HepG2 (cell line): ENCODE measurements at regions not wholly inside any gene's neighbourhood (a gene's known extent, or its start where the extent isn't known, plus 50 kb on each side); places are given as distances from the start of the nearest gene placed in this dataset.

Source experiments
- ATAC-seq: fragments of 200-7000 bp; cut with Tn5 transposase; 3 replicates; pipeline ENCODE4 v1.9.1; 2020; ENCODE audit warnings: mild to moderate bottlenecking, moderate library complexity
- BruUV-seq: library from RNA; stranded (reverse); fragments of 400-500 nt; replicated peaks from 2 replicates; lab custom pipeline; 2021; lab: Mats Ljungman, UMichigan
- CTCF ChIA-PET: fragments of 300-600 bp; formaldehyde crosslinking; extraction: SDS; loops from one replicate; lab custom pipeline; 2021; ENCODE audit warnings: low total read pairs, inconsistent platforms, low intra/inter-chr PET ratio; lab: Yijun Ruan, JAX
- POLR2A ChIA-PET: fragments of 350-600 bp; sonication (Branson Sonifier 250); formaldehyde crosslinking; loops from one replicate; lab custom pipeline; 2020; ENCODE audit warnings: antibody characterized with exemption, inconsistent platforms; lab: Yijun Ruan, JAX
- DNase-seq: peaks from one replicate; pipeline ENCODE4 v3.0.0-alpha.2; 2015; ENCODE audit warnings: low spot score
- FAIRE-seq: peaks from 3 replicates; lab custom pipeline; 2011; peaks lifted over from hg19 to GRCh38; lab: Jason Lieb, UNC
- H2AFZ ChIP-seq: one replicate; pipeline ENCODE4 v1.6.1; 2011; ENCODE audit warnings: low read length, inconsistent platforms
- H3K27ac ChIP-seq: fragments of 300-600 bp; 3 replicates; pipeline ENCODE4 v1.8.0; 2011; ENCODE audit warnings: mixed run types, mild to moderate bottlenecking, mixed read lengths, low read length, inconsistent platforms; ENCODE audit not compliant: insufficient read depth; ENCODE audit errors: extremely low read length
- H3K27me3 ChIP-seq, 2 experiments: fragments of 200-600 bp in 1 of 2; 2 replicates in 1 of 2; 3 replicates in 1 of 2; pipeline versions ENCODE4 v1.6.0 to v1.8.0; 2011; ENCODE audit warnings: low read length in 2 of 2, mild to moderate bottlenecking in 2 of 2, moderate library complexity in 2 of 2, inconsistent platforms in 1 of 2; ENCODE audit not compliant: insufficient read depth in 2 of 2, control insufficient read depth in 1 of 2
- H3K36me3 ChIP-seq, 2 experiments: fragments of 200-600 bp in 1 of 2; replicated peaks in 1 of 2; 2 replicates in 1 of 2; 3 replicates in 1 of 2; pipeline versions ENCODE4 v1.5.1 to v1.8.0; 2011; ENCODE audit warnings: low read length in 2 of 2, inconsistent platforms in 1 of 2; ENCODE audit not compliant: insufficient read depth in 2 of 2, control insufficient read depth in 1 of 2
- H3K4me1 ChIP-seq: 2 replicates; pipeline ENCODE4 v1.5.1; 2012; ENCODE audit warnings: low read length, inconsistent platforms; ENCODE audit not compliant: insufficient read depth
- H3K4me2 ChIP-seq: 2 replicates; pipeline ENCODE4 v1.6.0; 2011; ENCODE audit warnings: low read depth, low read length, inconsistent platforms
- H3K4me3 ChIP-seq, 3 experiments: fragments of 200-600 bp in 1 of 3; sonication (generic), shearing (Covaris generic) in 1 of 3; replicated peaks in 1 of 3; 2 replicates each; pipeline ENCODE4 v1.5.1; 2011 to 2016; ENCODE audit warnings: low read length in 3 of 3, inconsistent platforms in 2 of 3, low read depth in 2 of 3, mild to moderate bottlenecking in 2 of 3, control low read depth in 1 of 3, mixed read lengths in 1 of 3; ENCODE audit not compliant: insufficient read depth in 1 of 3
- H3K79me2 ChIP-seq: one replicate; pipeline ENCODE4 v1.6.1; 2011; ENCODE audit warnings: low read length, inconsistent platforms; ENCODE audit not compliant: insufficient read depth
- H3K9ac ChIP-seq: 2 replicates; pipeline ENCODE4 v1.6.0; 2011; ENCODE audit warnings: mild to moderate bottlenecking, low read depth, low read length, inconsistent platforms; ENCODE audit not compliant: insufficient read depth
- H3K9me3 ChIP-seq: 2 replicates; pipeline ENCODE4 v1.5.1; 2012; ENCODE audit warnings: mild to moderate bottlenecking, low read length
- H4K20me1 ChIP-seq: 2 replicates; pipeline ENCODE4 v1.6.0; 2011; ENCODE audit warnings: inconsistent platforms, mild to moderate bottlenecking, low read length, moderate library complexity; ENCODE audit not compliant: insufficient read depth
- GTF3A ChIP-seq: sonication (generic); formaldehyde crosslinking; conservative IDR thresholded peaks from 2 replicates; pipeline ENCODE4 v1.4.0; 2020; ENCODE audit warnings: mild to moderate bottlenecking, missing genetic modification reagents
- HOXA7 ChIP-seq: sonication (generic); formaldehyde crosslinking; IDR thresholded peaks from 2 replicates; pipeline ENCODE4 v1.8.1; 2022; ENCODE audit warnings: mild to moderate bottlenecking, missing genetic modification reagents, moderate library complexity
- IRX3 ChIP-seq: sonication (generic); formaldehyde crosslinking; IDR thresholded peaks from 2 replicates; pipeline ENCODE4 v1.8.1; 2023; ENCODE audit warnings: mild to moderate bottlenecking, low read depth, missing genetic modification reagents, borderline replicate concordance
- MEF2D ChIP-seq: sonication (generic); formaldehyde crosslinking; IDR thresholded peaks from 2 replicates; pipeline ENCODE4 v1.5.1; 2020; ENCODE audit warnings: mild to moderate bottlenecking, missing genetic modification reagents
- ONECUT2 ChIP-seq: sonication (generic); formaldehyde crosslinking; IDR thresholded peaks from 2 replicates; pipeline ENCODE4 v1.4.0; 2020; ENCODE audit warnings: missing genetic modification reagents
- PAX8 ChIP-seq: sonication (generic); formaldehyde crosslinking; IDR thresholded peaks from 2 replicates; pipeline ENCODE4 v1.8.0; 2022; ENCODE audit warnings: mild to moderate bottlenecking, missing genetic modification reagents, borderline replicate concordance
- SKI ChIP-seq: fragments of 450-650 bp; IDR thresholded peaks from one replicate; pipeline ENCODE4 v1.6.1; 2018; ENCODE audit warnings: mild to moderate bottlenecking; ENCODE audit not compliant: partially characterized antibody
- SRY ChIP-seq: sonication (generic); formaldehyde crosslinking; IDR thresholded peaks from 2 replicates; pipeline ENCODE4 v1.8.0; 2022; ENCODE audit warnings: mild to moderate bottlenecking, missing genetic modification reagents
- TEAD2 ChIP-seq: sonication (generic); formaldehyde crosslinking; IDR thresholded peaks from 2 replicates; pipeline ENCODE4 v1.9.0; 2021; ENCODE audit warnings: missing genetic modification reagents
- TEF ChIP-seq: sonication (generic); formaldehyde crosslinking; IDR thresholded peaks from 2 replicates; pipeline ENCODE4 v1.5.0; 2020; ENCODE audit warnings: missing genetic modification reagents
- TRIM24 ChIP-seq: sonication (generic); formaldehyde crosslinking; IDR thresholded peaks from 2 replicates; pipeline ENCODE4 v1.8.0; 2022; ENCODE audit warnings: mild to moderate bottlenecking, missing genetic modification reagents
- ZFP37 ChIP-seq: sonication (generic); formaldehyde crosslinking; IDR thresholded peaks from 2 replicates; pipeline ENCODE4 v1.4.0; 2020; ENCODE audit warnings: missing genetic modification reagents, borderline replicate concordance
- ZKSCAN5 ChIP-seq: sonication (generic); formaldehyde crosslinking; IDR thresholded peaks from 2 replicates; pipeline ENCODE4 v1.5.1; 2020; ENCODE audit warnings: mild to moderate bottlenecking, missing genetic modification reagents
- ZNF33A ChIP-seq: sonication (generic); formaldehyde crosslinking; IDR thresholded peaks from 2 replicates; pipeline ENCODE4 v1.5.1; 2020; ENCODE audit warnings: missing genetic modification reagents, mild to moderate bottlenecking, moderate library complexity, borderline replicate concordance
- ZNF33B ChIP-seq: sonication (generic); formaldehyde crosslinking; IDR thresholded peaks from 2 replicates; pipeline ENCODE4 v1.5.1; 2020; ENCODE audit warnings: mild to moderate bottlenecking, missing genetic modification reagents
- ZNF383 ChIP-seq: sonication (generic); formaldehyde crosslinking; IDR thresholded peaks from 2 replicates; pipeline ENCODE4 v1.4.0; 2020; ENCODE audit warnings: missing genetic modification reagents, mild to moderate bottlenecking, borderline replicate concordance
- ZNF407 ChIP-seq: sonication (generic); formaldehyde crosslinking; IDR thresholded peaks from one replicate; pipeline ENCODE4 v1.5.1; 2020; ENCODE audit warnings: mild to moderate bottlenecking, missing genetic modification reagents; ENCODE audit errors: not compliant biosample characterization
- WGBS: methylation state at CpG from one replicate; pipeline ENCODE4 v1.1.6; 2017; ENCODE audit warnings: low lambda C conversion rate; 5-methylcytosine and 5-hydroxymethylcytosine counted together
- in situ Hi-C: cut with HindIII; loops from 2 replicates; pipeline ENCODE4 v1.10.0; 2017; ENCODE audit warnings: low pct_unique_long_range_greater_than_20kb; ENCODE audit not compliant: extremely low pct_ligation_motif_present
- intact Hi-C: fragments of 100-400 bp; cut with micrococcal nuclease; formaldehyde crosslinking; loops from one replicate; pipeline ENCODE4 v1.10.0; 2022; ENCODE audit not compliant: unreplicated experiment
- TF ChIP-seq, protein P1 (sequence below): sonication (generic); formaldehyde crosslinking; IDR thresholded peaks from 2 replicates; pipeline ENCODE4 v1.5.0; 2020; ENCODE audit warnings: missing genetic modification reagents, mild to moderate bottlenecking, borderline replicate concordance

DNA sequence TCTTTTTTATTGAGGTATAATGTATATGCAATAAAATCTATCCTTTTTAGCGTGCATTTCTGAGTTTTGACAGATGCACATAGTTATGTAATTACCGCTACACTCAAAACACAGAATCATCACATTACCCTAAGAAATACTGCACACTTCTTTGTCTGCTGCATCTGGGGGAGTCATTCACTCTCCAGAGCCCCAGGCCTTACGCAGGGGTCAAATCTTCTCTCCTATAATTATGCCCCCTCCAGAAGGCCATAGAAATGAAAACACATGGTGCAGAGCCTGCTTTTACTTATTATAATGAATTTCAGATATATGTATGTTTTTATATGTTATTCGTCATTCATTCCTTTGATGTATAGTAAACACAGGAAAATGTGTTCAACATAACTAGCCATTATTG is 296.5 kb upstream of the TMEM132C start:
- WGBS, result 23% methylated on average over 4 of the region's 4 CpGs
- Histone ChIP-seq H3K27me3 (no peaks in the 10 kb centered on the region), H3K79me2 (no peaks in the 10 kb centered on the region), H3K4me3 (no peak overlapping the region), H3K36me3 (no peaks in the 10 kb centered on the region), H4K20me1 (no peaks in the 10 kb centered on the region), H3K9ac (no peak overlapping the region), H3K9me3 (peaks cover 37% of the 10 kb centered on the region), H2AFZ (no peak overlapping the region), H3K4me1 (no peaks in the 10 kb centered on the region), H3K27ac (no peak overlapping the region), H3K4me2 (no peak overlapping the region)
- intact Hi-C loops, result no loop called here
- ATAC-seq (no peak), DNase-seq (no peak), FAIRE-seq (no peak)
- CTCF ChIA-PET, result no interaction called here
- POLR2A ChIA-PET, result no interaction called here
- TF ChIP-seq ONECUT2 (CRISPR knock-in tag), result no peak
- no peak for TF ChIP-seq GTF3A (CRISPR knock-in tag)
- no peak for TF ChIP-seq IRX3 (CRISPR knock-in tag)
- no peak for TF ChIP-seq MEF2D (CRISPR knock-in tag)
- no peak for TF ChIP-seq ZKSCAN5 (CRISPR knock-in tag)
- TF ChIP-seq SKI, result no peak
- no peak for TF ChIP-seq ZNF33B (CRISPR knock-in tag)
- TF ChIP-seq ZNF383, result no peak
- TF ChIP-seq HOXA7 (CRISPR knock-in tag), result no peak
- TF ChIP-seq ZFP37 (CRISPR knock-in tag), result no peak
- TF ChIP-seq PAX8 (CRISPR knock-in tag), result no peak
- no peak for TF ChIP-seq SRY (CRISPR knock-in tag)
- no peak for TF ChIP-seq TRIM24 (CRISPR knock-in tag)
- no peak for TF ChIP-seq TEAD2 (CRISPR knock-in tag)
- TF ChIP-seq, protein P1, sequence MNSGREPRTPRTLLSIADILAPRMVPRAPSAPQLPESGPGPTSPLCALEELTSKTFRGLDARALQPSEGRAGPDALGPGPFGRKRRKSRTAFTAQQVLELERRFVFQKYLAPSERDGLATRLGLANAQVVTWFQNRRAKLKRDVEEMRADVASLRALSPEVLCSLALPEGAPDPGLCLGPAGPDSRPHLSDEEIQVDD (CRISPR knock-in tag), result no peak
- TF ChIP-seq ZNF33A (CRISPR knock-in tag), result no peak
- TF ChIP-seq TEF (CRISPR knock-in tag), result no peak
- TF ChIP-seq ZNF407 (CRISPR knock-in tag), result no peak
- TF ChIP-seq, all 625 proteins: peak for 0
- BruUV-seq, result no TSS peak
- in situ Hi-C loops, result no loop called here
